PFSK-1 (cell line): ENCODE measurements at regions not wholly inside any gene's neighbourhood (a gene's known extent, or its start where the extent isn't known, plus 50 kb on each side); places are given as distances from the start of the nearest gene placed in this dataset.

Experiments used
- FOXP2 ChIP-seq: optimal IDR thresholded peaks from 2 replicates; pipeline ENCODE3; 2011; ENCODE audit warnings: borderline replicate concordance, control low read depth, inconsistent platforms; ENCODE audit not compliant: insufficient read depth; ENCODE audit errors: extremely low read length, extremely low read depth
- POLR2AphosphoS5 ChIP-seq: IDR thresholded peaks from 2 replicates; pipeline ENCODE4 v1.6.1; 2012; ENCODE audit warnings: low read depth, mild to moderate bottlenecking, control low read depth, low read length, moderate library complexity
- REST ChIP-seq, 2 experiments: IDR thresholded peaks; 2 replicates each; pipeline versions ENCODE4 v1.6.1 to v1.8.0; 2011 to 2012; ENCODE audit warnings: low read depth in 2 of 2, low read length in 2 of 2, control low read depth in 1 of 2, inconsistent platforms in 1 of 2, mild to moderate bottlenecking in 1 of 2, moderate library complexity in 1 of 2; ENCODE audit not compliant: insufficient read depth in 1 of 2
- SIN3A ChIP-seq: IDR thresholded peaks from 2 replicates; pipeline ENCODE4 v1.6.1; 2012; ENCODE audit warnings: mild to moderate bottlenecking, low read length, moderate library complexity, borderline replicate concordance; ENCODE audit not compliant: insufficient read depth
- TAF1 ChIP-seq: IDR thresholded peaks from 2 replicates; pipeline ENCODE4 v1.6.1; 2012; ENCODE audit warnings: low read length, control low read depth, borderline replicate concordance; ENCODE audit not compliant: insufficient read depth

- no peak for TF ChIP-seq REST (IDR thresholded peaks at IDR 0.05; ENCODE audit: insufficient read depth in 1 of 2, low read depth in 2 of 2, low read length in 2 of 2)
- TF ChIP-seq POLR2AphosphoS5: no peak
- TF ChIP-seq FOXP2: no peak
- no peak for TF ChIP-seq SIN3A
- TF ChIP-seq TAF1: no peak
Measured at GRCh38 chr4:34678431-34678830, 1565.9 kb downstream of the ARAP2 start.

- no peak for TF ChIP-seq TAF1
- TF ChIP-seq FOXP2: no peak
- no peak for TF ChIP-seq REST (IDR thresholded peaks at IDR 0.05; ENCODE audit: insufficient read depth in 1 of 2, low read depth in 2 of 2, low read length in 2 of 2)
- no peak for TF ChIP-seq POLR2AphosphoS5
- TF ChIP-seq SIN3A: no peak
Measured at GRCh38 chr4:34679228-34679627, 1565.1 kb downstream of the ARAP2 start.

GRCh38 chr4:34709564-34709963 lies 1534.8 kb downstream of the ARAP2 start:
- TF ChIP-seq FOXP2: no peak

GRCh38 chr4:34718576-34719245 lies 1525.6 kb downstream of the ARAP2 start:
- TF ChIP-seq SIN3A: no peak
- no peak for TF ChIP-seq REST (IDR thresholded peaks at IDR 0.05; ENCODE audit: insufficient read depth in 1 of 2, low read depth in 2 of 2, low read length in 2 of 2)
- TF ChIP-seq POLR2AphosphoS5: no peak
- no peak for TF ChIP-seq TAF1
- no peak for TF ChIP-seq FOXP2

- TF ChIP-seq POLR2AphosphoS5: no peak
- TF ChIP-seq SIN3A: no peak
- no peak for TF ChIP-seq REST (IDR thresholded peaks at IDR 0.05; ENCODE audit: insufficient read depth in 1 of 2, low read depth in 2 of 2, low read length in 2 of 2)
- TF ChIP-seq FOXP2: no peak
- TF ChIP-seq TAF1: no peak
Measured at GRCh38 chr4:34720571-34720970, 1523.7 kb downstream of the ARAP2 start.
